Endometrium (tissue), 2 donors: ENCODE measurements at regions not wholly inside any gene's neighbourhood (a gene's known extent, or its start where the extent isn't known, plus 50 kb on each side); places are given as distances from the start of the nearest gene placed in this dataset.
"Not testable (repeated sequence)": the region's sequence is repeated elsewhere in the genome, so short reads cannot be mapped to it uniquely, and the experiment has no call there.

Experiments used
- FAIRE-seq: peaks from 2 replicates; lab custom pipeline; 2012; peaks lifted over from hg19 to GRCh38; lab: Jason Lieb, UNC
- donor health status: control.
- donor health status: control.

- FAIRE-seq = not testable (repeated sequence)
Observed at GRCh38 chr6:11452106-11452505, 85.4 kb upstream of the TMEM170B start.

- no peak for FAIRE-seq
Observed at GRCh38 chr6:11450037-11450436, 87.5 kb upstream of the TMEM170B start.

GRCh38 chr6:11449408-11449807 lies 88.1 kb upstream of the TMEM170B start:
- no peak for FAIRE-seq

GRCh38 chr6:11448038-11448437 lies 89.5 kb upstream of the TMEM170B start:
- FAIRE-seq = no peak

GRCh38 chr6:11447265-11447664 lies 90.3 kb upstream of the TMEM170B start:
- FAIRE-seq = no peak

GRCh38 chr6:11445146-11445545 lies 92.4 kb upstream of the TMEM170B start:
- FAIRE-seq = no peak

GRCh38 chr6:11443125-11443524 lies 94.4 kb upstream of the TMEM170B start:
- FAIRE-seq = not testable (repeated sequence)

- FAIRE-seq = no peak
Observed at GRCh38 chr6:11442495-11442894, 95.1 kb upstream of the TMEM170B start.

GRCh38 chr6:11439876-11440275 lies 97.7 kb upstream of the TMEM170B start:
- FAIRE-seq = no peak

GRCh38 chr6:11439017-11439420 lies 98.5 kb upstream of the TMEM170B start:
- no peak for FAIRE-seq

GRCh38 chr6:11437824-11438459 lies 99.6 kb upstream of the TMEM170B start:
- no peak for FAIRE-seq

GRCh38 chr6:11436508-11437096 lies 100.9 kb upstream of the TMEM170B start:
- no peak for FAIRE-seq

- FAIRE-seq = no peak
Observed at GRCh38 chr6:11434565-11435326, 102.8 kb upstream of the TMEM170B start.

- no peak for FAIRE-seq
Observed at GRCh38 chr6:11433860-11434259, 103.7 kb upstream of the TMEM170B start.

GRCh38 chr6:11432713-11433450 lies 104.7 kb upstream of the TMEM170B start:
- FAIRE-seq = no peak

GRCh38 chr6:11432091-11432490 lies 105.5 kb upstream of the TMEM170B start:
- FAIRE-seq = no peak

GRCh38 chr6:11431455-11431937 lies 106.1 kb upstream of the TMEM170B start:
- no peak for FAIRE-seq

GRCh38 chr6:11430036-11430435 lies 107.5 kb upstream of the TMEM170B start:
- no peak for FAIRE-seq

GRCh38 chr6:11429577-11429976 lies 108.0 kb upstream of the TMEM170B start:
- no peak for FAIRE-seq

GRCh38 chr6:11428895-11429294 lies 108.7 kb upstream of the TMEM170B start:
- FAIRE-seq = no peak

- no peak for FAIRE-seq
Observed at GRCh38 chr6:11428371-11428770, 109.2 kb upstream of the TMEM170B start.

GRCh38 chr6:11427723-11428245 lies 109.8 kb upstream of the TMEM170B start:
- FAIRE-seq = no peak
